HepG2 (cell line): ENCODE measurements at regions not wholly inside any gene's neighbourhood (a gene's known extent, or its start where the extent isn't known, plus 50 kb on each side); places are given as distances from the start of the nearest gene placed in this dataset.
A peak's percentile ranks its signal among the peaks of the same experiment; 100 is the strongest.

Source experiments
- ARID4A ChIP-seq: sonication (generic); formaldehyde crosslinking; IDR thresholded peaks from 2 replicates; pipeline ENCODE4 v1.5.0; 2020; ENCODE audit warnings: mild to moderate bottlenecking, missing genetic modification reagents, borderline replicate concordance
- DNMT3B ChIP-seq: conservative IDR thresholded peaks from 2 replicates; pipeline ENCODE4 v1.6.1; 2016; ENCODE audit warnings: missing biosample characterization, control low read depth
- FOXK1 ChIP-seq: sonication (generic); formaldehyde crosslinking; IDR thresholded peaks from 2 replicates; pipeline ENCODE4 v1.4.0; 2020; ENCODE audit warnings: low read depth, missing genetic modification reagents, borderline replicate concordance
- NCOA2 ChIP-seq: sonication (generic); formaldehyde crosslinking; IDR thresholded peaks from 2 replicates; pipeline ENCODE4 v1.8.0; 2022; ENCODE audit warnings: inconsistent platforms
- NR2C2 ChIP-seq: sonication (generic); formaldehyde crosslinking; IDR thresholded peaks from 2 replicates; pipeline ENCODE4 v1.4.0; 2020; ENCODE audit warnings: missing genetic modification reagents, mild to moderate bottlenecking, moderate library complexity, borderline replicate concordance
- PBX2 ChIP-seq: IDR thresholded peaks from 2 replicates; pipeline ENCODE4 v1.6.1; 2016; ENCODE audit warnings: control low read depth
- POLR2G ChIP-seq: fragments of 200-400 bp; formaldehyde crosslinking; IDR thresholded peaks from 2 replicates; pipeline ENCODE4 v1.6.1; 2018; ENCODE audit warnings: mild to moderate bottlenecking, low read depth, low read length, moderate library complexity
- RAD21 ChIP-seq: fragments of 450-650 bp; formaldehyde crosslinking; IDR thresholded peaks from 2 replicates; pipeline ENCODE4 v1.5.0; 2020; ENCODE audit warnings: mild to moderate bottlenecking
- RFXANK ChIP-seq: IDR thresholded peaks from 2 replicates; pipeline ENCODE4 v1.6.1; 2016
- SNAI1 ChIP-seq: sonication (generic); formaldehyde crosslinking; IDR thresholded peaks from 2 replicates; pipeline ENCODE4 v1.5.0; 2020; ENCODE audit warnings: mild to moderate bottlenecking, missing genetic modification reagents, borderline replicate concordance
- TFE3 ChIP-seq: IDR thresholded peaks from 2 replicates; pipeline ENCODE4 v1.6.1; 2016
- UBTF ChIP-seq: sonication (generic); formaldehyde crosslinking; IDR thresholded peaks from 2 replicates; pipeline ENCODE4 v1.4.0; 2020; ENCODE audit warnings: mild to moderate bottlenecking, missing genetic modification reagents
- ZNF501 ChIP-seq: sonication (generic); formaldehyde crosslinking; IDR thresholded peaks from 2 replicates; pipeline ENCODE4 v1.5.1; 2020; ENCODE audit warnings: mild to moderate bottlenecking, moderate library complexity, missing genetic modification reagents
- ZNF503 ChIP-seq: sonication (generic); formaldehyde crosslinking; IDR thresholded peaks from 2 replicates; pipeline ENCODE4 v1.4.0; 2020; ENCODE audit warnings: missing genetic modification reagents
- ZNF510 ChIP-seq: sonication (generic); formaldehyde crosslinking; IDR thresholded peaks from 2 replicates; pipeline ENCODE4 v1.4.0; 2020; ENCODE audit warnings: low read depth, mild to moderate bottlenecking, missing genetic modification reagents

- TF ChIP-seq ZNF510 (CRISPR knock-in tag) (0 out of 2 replicates have a peak, but pooled peaks have one; percentile 19), POLR2G (peak; percentile 32; the same call in 1 of the 2 replicates), NCOA2 (CRISPR knock-in tag) (0 out of 2 replicates have a peak, but pooled peaks have one; percentile 28), UBTF (CRISPR knock-in tag) (peak; percentile 69), ZNF503 (CRISPR knock-in tag) (0 out of 2 replicates have a peak, but pooled peaks have one; percentile 19), ARID4A (CRISPR knock-in tag) (peak; percentile 21; the same call in 1 of the 2 replicates), FOXK1 (CRISPR knock-in tag) (peak; percentile 16; the same call in 1 of the 2 replicates), RAD21 (CRISPR knock-in tag) (peak; percentile 40; the same call in 1 of the 2 replicates), SNAI1 (CRISPR knock-in tag) (no peak), ZNF501 (CRISPR knock-in tag) (peak; percentile 84), PBX2 (CRISPR knock-in tag) (no peak), TFE3 (CRISPR knock-in tag) (peak; percentile 40; the same call in 1 of the 2 replicates), NR2C2 (CRISPR knock-in tag) (peak; percentile 11; the same call in 1 of the 2 replicates), RFXANK (CRISPR knock-in tag) (no peak), DNMT3B (CRISPR knock-in tag) (no peak)
Measured at GRCh38 chr9:129548571-129549135, 72.2 kb downstream of the C9orf50 start (continued).
